ENCODE measurements at regions not wholly inside any gene's neighbourhood (a gene's known extent, or its start where the extent isn't known, plus 50 kb on each side); places are given as distances from the start of the nearest gene placed in this dataset.

- Histone ChIP-seq H3K27ac (no peak overlapping the region), H3K4me3 (no peak overlapping the region), H3K27me3 (no peaks in the 10 kb centered on the region), H3K9me3 (no peaks in the 10 kb centered on the region), H3K36me3 (no peaks in the 10 kb centered on the region), H3K4me1 (no peaks in the 10 kb centered on the region)
- TF ChIP-seq, protein P1, sequence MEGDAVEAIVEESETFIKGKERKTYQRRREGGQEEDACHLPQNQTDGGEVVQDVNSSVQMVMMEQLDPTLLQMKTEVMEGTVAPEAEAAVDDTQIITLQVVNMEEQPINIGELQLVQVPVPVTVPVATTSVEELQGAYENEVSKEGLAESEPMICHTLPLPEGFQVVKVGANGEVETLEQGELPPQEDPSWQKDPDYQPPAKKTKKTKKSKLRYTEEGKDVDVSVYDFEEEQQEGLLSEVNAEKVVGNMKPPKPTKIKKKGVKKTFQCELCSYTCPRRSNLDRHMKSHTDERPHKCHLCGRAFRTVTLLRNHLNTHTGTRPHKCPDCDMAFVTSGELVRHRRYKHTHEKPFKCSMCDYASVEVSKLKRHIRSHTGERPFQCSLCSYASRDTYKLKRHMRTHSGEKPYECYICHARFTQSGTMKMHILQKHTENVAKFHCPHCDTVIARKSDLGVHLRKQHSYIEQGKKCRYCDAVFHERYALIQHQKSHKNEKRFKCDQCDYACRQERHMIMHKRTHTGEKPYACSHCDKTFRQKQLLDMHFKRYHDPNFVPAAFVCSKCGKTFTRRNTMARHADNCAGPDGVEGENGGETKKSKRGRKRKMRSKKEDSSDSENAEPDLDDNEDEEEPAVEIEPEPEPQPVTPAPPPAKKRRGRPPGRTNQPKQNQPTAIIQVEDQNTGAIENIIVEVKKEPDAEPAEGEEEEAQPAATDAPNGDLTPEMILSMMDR (IDR thresholded peaks at IDR 0.05), result no peak
- intact Hi-C loops (cut with DNase I; ENCODE audit: low total_unique reads), result no loop called here
- no peak for DNase-seq
Measured at GRCh38 chr12:31872831-31873604, 86.2 kb upstream of the RESF1 start.

GRCh38 chr12:31869972-31870371 is 89.2 kb upstream of the RESF1 start:
- Histone ChIP-seq H3K9me3 (no peaks in the 10 kb centered on the region), H3K27me3 (no peaks in the 10 kb centered on the region), H3K27ac (no peak overlapping the region), H3K36me3 (no peaks in the 10 kb centered on the region), H3K4me1 (no peaks in the 10 kb centered on the region), H3K4me3 (no peak overlapping the region)
- TF ChIP-seq, protein P1 (IDR thresholded peaks at IDR 0.05), result no peak
- DNase-seq, result no peak
- intact Hi-C loops (cut with DNase I; ENCODE audit: low total_unique reads), result no loop called here

DNA sequence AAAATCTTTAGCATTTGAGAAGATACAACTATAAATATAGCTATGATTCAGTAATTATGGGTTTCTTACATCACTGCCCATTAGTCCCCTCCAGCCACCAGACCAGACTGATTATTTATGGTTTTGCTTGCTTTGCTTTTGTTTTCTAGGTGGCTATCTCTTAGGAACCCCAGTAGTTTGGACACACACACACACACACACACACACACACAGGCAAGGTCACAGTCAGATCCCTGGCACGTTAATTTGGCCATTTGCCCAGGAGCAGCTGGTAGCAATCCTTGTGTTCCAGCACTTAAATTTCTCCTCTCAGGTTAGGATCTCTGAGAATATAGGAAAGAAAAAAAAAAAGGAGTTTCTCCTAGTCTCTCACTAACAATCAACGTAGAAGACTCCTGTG is 90.2 kb upstream of the RESF1 start:
- no peaks in the 10 kb centered on the region for H3K36me3 ChIP-seq
- no peaks in the 10 kb centered on the region for H3K27me3 ChIP-seq
- no peak overlapping the region for H3K4me3 ChIP-seq
- no peaks in the 10 kb centered on the region for H3K4me1 ChIP-seq
- no peak for DNase-seq
- no peaks in the 10 kb centered on the region for H3K9me3 ChIP-seq
- intact Hi-C loops (cut with DNase I; ENCODE audit: low total_unique reads), result no loop called here
- TF ChIP-seq, protein P1 (IDR thresholded peaks at IDR 0.05), result no peak
- H3K27ac ChIP-seq, result no peak overlapping the region

DNA sequence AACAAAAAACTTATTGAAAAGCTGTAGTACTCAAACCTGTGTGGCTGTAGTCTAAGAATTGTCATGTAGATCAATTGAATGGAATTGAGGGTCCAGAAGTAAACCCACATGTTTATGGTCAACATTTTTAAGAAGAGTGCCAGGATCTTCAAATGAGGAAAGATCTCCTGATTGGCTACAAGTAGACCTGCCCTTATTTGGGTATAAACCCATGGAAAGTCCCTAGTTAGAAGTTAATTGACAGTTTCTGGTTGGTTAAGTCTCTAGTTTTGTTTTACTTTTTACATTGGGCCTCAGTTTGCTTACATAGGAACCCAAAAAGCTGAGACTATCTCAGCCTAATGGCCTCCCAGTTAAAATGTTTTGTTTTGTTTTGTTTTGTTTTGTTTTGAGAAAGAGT is 91.9 kb upstream of the RESF1 start:
- TF ChIP-seq, protein P1 (IDR thresholded peaks at IDR 0.05), result no peak
- H3K27ac ChIP-seq, result no peak overlapping the region
- H3K4me1 ChIP-seq, result no peaks in the 10 kb centered on the region
- no peaks in the 10 kb centered on the region for H3K36me3 ChIP-seq
- no peaks in the 10 kb centered on the region for H3K27me3 ChIP-seq
- H3K4me3 ChIP-seq, result no peak overlapping the region
- no peak for DNase-seq
- intact Hi-C loops (cut with DNase I; ENCODE audit: low total_unique reads), result no loop called here
- H3K9me3 ChIP-seq, result no peaks in the 10 kb centered on the region

DNA sequence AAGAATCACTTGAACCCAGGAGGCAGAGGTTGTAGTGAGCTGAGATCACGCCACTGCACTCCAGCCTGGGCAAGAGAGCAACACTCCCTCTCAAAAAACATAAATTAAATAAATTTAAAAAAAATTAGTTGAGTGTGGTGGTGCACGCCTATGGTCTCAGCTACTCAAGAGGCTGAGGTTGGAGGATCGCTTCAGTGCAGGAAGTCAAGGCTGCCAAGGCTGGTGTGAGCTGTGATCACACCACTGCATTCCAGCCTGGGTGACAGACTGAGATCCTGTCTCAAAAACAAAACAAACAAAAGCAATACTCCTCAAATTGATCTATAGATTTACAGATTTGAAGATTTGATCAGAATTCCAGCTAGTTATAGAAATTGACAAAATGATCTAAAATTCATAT is 92.7 kb upstream of the RESF1 start:
- Histone ChIP-seq H3K4me3 (no peak overlapping the region), H3K4me1 (no peaks in the 10 kb centered on the region), H3K27me3 (no peaks in the 10 kb centered on the region), H3K36me3 (no peaks in the 10 kb centered on the region), H3K9me3 (no peaks in the 10 kb centered on the region), H3K27ac (no peak overlapping the region)
- intact Hi-C loops (cut with DNase I; ENCODE audit: low total_unique reads), result no loop called here
- no peak for DNase-seq
- TF ChIP-seq, protein P1 (IDR thresholded peaks at IDR 0.05), result no peak
